HG03439 (cell line): ENCODE measurements at regions not wholly inside any gene's neighbourhood (a gene's known extent, or its start where the extent isn't known, plus 50 kb on each side); places are given as distances from the start of the nearest gene placed in this dataset.

ENCODE experiments used
- ATAC-seq: cut with Tn5 transposase; IDR thresholded peaks from one replicate; pipeline ENCODE4 v1.9.1; 2021; ENCODE audit warnings: mild to moderate bottlenecking, moderate library complexity; ENCODE audit not compliant: unreplicated experiment

GRCh38 chr7:21084286-21084685 lies 297.6 kb upstream of the SP8 start:
- no peak for ATAC-seq

DNA sequence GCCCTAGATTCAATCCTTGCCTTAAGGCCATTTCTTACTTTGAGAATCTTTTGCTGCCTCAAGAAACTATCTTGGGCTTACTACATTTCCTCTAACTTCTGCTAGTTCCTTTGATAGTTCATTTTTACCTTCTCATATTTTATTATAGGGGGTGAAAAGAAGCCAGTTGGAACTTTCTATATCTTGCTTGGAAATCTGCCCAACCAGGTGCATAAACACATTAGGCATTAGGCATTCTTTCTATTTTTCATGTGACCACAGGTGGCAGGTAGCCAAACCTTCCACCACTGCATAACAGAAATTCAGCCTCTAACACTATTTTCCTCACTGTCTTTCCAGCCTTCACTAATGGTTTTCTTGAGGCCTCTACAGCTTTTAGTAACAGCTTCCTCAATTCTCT lies 300.0 kb upstream of the SP8 start:
- no peak for ATAC-seq

GRCh38 chr7:21089653-21090052 lies 303.0 kb upstream of the SP8 start:
- no peak for ATAC-seq

DNA sequence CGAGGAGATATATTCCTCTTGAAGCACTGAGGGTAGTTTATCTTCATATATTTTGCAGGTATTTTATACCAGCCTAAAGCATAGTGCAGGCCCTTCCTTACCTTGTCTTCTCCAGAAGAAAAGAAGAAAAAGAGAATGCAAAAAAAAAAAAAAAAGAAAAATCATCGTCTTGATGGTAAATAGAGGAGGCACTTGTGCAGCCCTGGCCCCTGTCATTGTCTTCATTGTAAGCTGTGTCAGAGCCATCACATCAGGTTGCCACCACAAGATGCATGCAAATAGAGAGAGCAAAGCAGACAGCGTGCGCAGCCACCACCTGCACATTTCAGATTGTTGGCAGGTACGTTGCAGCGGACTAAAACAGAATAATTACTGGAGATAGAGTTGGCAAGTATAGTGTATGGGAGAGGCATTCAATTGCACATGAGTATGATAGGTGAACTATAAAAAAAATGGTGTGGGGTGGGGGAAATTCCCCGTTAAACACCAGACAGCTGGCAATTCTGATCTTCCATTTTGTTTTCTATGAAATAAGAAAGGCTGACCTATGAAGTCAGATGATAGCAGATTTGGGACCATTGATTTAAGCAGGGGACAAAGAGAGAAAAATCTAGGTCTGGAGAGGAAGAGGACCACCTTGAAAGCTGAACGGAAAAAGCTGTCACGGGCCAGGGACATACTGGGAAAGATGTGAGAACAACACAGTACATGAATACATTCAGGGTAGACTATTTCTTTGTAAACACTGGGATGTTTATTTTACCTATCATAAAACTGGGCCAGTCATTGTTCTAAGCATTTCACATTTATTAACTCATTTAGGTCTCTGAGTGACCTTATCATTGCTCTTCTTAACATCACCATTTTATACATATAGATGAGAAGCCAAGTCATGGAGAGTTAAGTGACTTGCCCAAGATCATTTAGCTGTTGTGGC lies 306.3 kb upstream of the SP8 start:
- no peak for ATAC-seq

GRCh38 chr7:21094589-21094988 lies 307.9 kb upstream of the SP8 start:
- no peak for ATAC-seq

GRCh38 chr7:21099432-21099831 lies 312.7 kb upstream of the SP8 start:
- ATAC-seq = no peak

- no peak for ATAC-seq
These were observed 313.3 kb upstream of the SP8 start for GRCh38 chr7:21099955-21100354.

GRCh38 chr7:21101541-21101940 lies 314.9 kb upstream of the SP8 start:
- ATAC-seq = no peak

- ATAC-seq = no peak
These were observed 316.9 kb upstream of the SP8 start for GRCh38 chr7:21103426-21104123.

- no peak for ATAC-seq
These were observed 317.4 kb upstream of the SP8 start for GRCh38 chr7:21104124-21104500.

DNA sequence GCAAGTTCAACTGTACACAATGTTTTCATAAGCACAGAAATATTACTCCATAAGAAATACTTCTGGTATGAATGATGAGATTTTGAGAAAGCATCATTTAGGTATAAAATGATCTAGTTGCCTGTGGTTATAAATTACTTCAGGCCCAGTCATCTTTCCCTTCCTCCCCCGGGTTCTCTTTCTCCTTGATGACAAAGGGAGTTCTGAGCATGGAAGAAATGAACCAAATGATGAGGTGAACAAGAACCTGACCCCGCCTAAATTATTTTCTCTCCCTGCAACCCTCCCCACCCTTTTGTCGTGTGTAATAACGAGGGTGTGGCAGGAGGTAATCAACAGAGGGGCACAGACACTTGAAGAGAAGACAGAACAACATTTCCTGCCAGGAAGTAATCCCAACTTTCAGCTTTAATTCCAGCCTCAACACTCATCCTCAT lies 319.6 kb upstream of the SP8 start:
- ATAC-seq = no peak

DNA sequence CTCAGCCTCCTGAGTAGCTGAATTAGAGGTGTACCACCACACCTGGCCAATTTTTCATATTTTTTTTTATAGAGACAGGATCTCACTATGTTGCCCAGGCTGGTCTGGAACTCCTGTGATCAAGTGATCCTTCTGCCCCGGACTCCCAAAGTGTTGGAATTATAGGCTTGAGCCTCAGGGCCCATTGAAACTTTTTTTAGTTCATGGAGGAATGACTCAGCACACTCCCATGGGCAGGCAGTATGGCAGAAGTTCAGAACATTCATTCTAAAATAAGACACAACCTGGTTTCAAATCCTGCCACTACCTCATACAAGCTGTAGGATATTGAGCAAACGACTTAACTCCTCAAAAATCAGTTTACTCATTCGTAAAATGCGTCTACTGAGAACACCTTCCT lies 320.4 kb upstream of the SP8 start:
- no peak for ATAC-seq

- ATAC-seq = no peak
These were observed 319.7 kb upstream of the SP4 start for GRCh38 chr7:21108182-21108581.

- no peak for ATAC-seq
These were observed 314.1 kb upstream of the SP4 start for GRCh38 chr7:21113609-21114415.

DNA sequence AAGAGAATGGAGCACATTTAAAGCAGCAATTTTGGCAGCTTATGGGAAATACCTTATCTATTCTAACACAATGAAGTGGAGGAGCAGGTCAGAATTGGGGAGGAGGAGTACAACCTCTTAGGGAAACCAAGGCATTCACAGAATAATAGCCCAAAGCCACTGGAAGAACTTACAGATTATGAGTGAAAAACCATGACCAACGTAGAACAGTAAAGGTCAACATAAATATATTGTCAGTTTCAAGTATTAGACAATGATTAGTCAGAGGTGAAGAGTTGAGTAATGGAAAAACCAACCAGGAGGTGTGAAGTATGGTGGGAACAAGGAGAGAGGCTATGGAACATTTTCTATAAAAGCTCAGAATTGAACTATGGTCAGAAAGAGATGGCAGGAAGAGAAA lies 304.3 kb upstream of the SP4 start:
- no peak for ATAC-seq

GRCh38 chr7:21125297-21125696 lies 302.6 kb upstream of the SP4 start:
- no peak for ATAC-seq

DNA sequence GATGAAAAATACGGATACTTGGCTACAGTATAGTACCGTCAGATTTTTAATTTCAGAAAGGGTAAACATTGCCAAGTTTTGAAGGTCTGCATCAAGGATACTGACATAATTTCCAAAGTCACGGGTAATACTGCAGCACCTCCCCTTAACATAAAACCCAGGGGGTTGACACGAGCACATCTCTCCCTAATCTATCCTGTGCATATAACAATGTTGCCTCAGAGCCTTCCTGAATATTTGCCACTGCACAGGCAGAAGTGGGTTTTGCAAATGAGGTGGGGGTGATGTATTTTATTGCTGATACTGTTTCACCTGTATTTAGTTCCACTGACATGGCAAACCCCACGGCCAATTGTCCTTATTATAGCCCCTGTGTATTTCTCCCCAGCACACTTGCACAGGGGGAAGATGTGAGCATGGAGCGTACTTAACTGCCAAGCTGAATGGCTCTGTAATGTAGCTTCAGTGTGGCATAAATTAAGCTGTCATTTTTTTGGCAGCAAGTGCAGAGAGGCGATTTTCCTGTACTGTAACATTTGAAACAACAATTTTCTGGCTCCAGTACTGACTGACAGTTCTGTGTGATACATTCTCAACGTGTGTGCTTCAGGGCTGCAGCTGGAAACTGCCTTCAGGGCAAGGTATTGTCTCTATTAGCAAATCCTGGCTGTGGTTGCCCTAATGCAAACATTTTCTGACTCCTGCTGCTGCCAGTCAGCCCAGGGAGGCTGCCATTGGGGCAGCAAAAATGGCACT lies 299.6 kb upstream of the SP4 start:
- ATAC-seq = no peak

DNA sequence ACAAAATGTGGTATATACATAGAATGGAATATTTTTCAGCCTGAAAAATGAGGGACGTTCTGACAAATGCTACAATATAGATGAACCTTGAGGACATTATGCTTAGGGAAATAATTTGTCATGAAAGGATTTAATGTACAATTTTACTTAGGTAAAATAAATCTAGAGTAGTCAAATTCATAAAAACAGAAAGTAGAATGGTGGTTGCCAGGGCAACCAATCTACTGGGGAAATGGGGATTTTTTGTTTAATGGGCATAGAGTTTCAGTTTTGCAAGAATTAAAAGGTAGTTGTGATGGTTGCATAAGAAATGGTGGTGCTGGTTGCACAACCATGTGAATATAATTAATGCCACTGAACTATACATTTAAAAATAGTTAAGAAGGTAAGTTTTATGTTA lies 296.0 kb upstream of the SP4 start:
- no peak for ATAC-seq

- no peak for ATAC-seq
These were observed 293.3 kb upstream of the SP4 start for GRCh38 chr7:21134631-21135030.

DNA sequence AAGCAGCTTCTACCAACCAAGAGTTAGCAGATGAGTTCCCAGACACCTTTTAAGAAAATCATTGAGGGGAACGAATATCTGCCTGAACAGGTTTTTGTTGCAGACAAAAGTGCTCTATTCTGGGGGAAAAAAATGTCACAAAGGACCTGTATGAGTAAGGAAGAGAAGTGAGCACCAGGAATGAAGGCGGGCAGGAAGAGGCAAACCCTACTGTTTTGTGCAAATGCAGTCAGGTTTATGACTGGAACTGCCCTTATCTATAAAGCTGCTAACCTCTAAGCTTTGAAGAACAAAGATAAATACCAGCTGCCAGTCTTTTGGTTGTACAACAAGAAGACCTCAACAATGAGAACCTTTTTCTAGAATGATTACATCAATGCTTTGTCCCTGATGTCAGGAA lies 292.4 kb upstream of the SP4 start:
- ATAC-seq = no peak

GRCh38 chr7:21137640-21138039 lies 290.2 kb upstream of the SP4 start:
- no peak for ATAC-seq
